ENCODE measurements at regions not wholly inside any gene's neighbourhood (a gene's known extent, or its start where the extent isn't known, plus 50 kb on each side); places are given as distances from the start of the nearest gene placed in this dataset.

- peak overlapping the region; percentile 86 for H3K27ac ChIP-seq (ENCODE audit: low read depth, low read length)
- no peaks in the 10 kb centered on the region for H4K20me1 ChIP-seq (ENCODE audit: insufficient read depth, low read length)
- H3K27me3 ChIP-seq (ENCODE audit: insufficient read depth, low read length) = no peaks in the 10 kb centered on the region
- no peak for DNase-seq (ENCODE audit: insufficient read length, low spot score, missing footprints)
- H3K36me3 ChIP-seq (ENCODE audit: insufficient read depth, low read length) = no peaks in the 10 kb centered on the region
- H3K9me3 ChIP-seq (ENCODE audit: low read depth, low read length) = no peaks in the 10 kb centered on the region
- no peak for TF ChIP-seq CTCF (IDR thresholded peaks at IDR 0.05; ENCODE audit: extremely low read depth, low read depth, low read length)
- H2AFZ ChIP-seq (ENCODE audit: low read length) = peak overlapping the region; percentile 1
- no peak overlapping the region for H3K4me2 ChIP-seq (ENCODE audit: insufficient read depth, low read length)
- no peak overlapping the region for H3K4me3 ChIP-seq (ENCODE audit: insufficient read depth, low read length)
- H3K79me2 ChIP-seq (ENCODE audit: insufficient read depth, low read length) = no peaks in the 10 kb centered on the region
- peaks cover 22% of the 10 kb centered on the region for H3K4me1 ChIP-seq (ENCODE audit: insufficient read depth, low read length)
Observed at GRCh38 chr1:222168621-222169020, 379.3 kb downstream of the HHIPL2 start.

GRCh38 chr1:222167896-222168295 is 380.0 kb downstream of the HHIPL2 start:
- H3K9me3 ChIP-seq (ENCODE audit: low read depth, low read length) = no peaks in the 10 kb centered on the region
- H3K79me2 ChIP-seq (ENCODE audit: insufficient read depth, low read length) = no peaks in the 10 kb centered on the region
- no peak overlapping the region for H2AFZ ChIP-seq (ENCODE audit: low read length)
- no peak for TF ChIP-seq CTCF (IDR thresholded peaks at IDR 0.05; ENCODE audit: extremely low read depth, low read depth, low read length)
- peak overlapping the region; percentile 86 for H3K27ac ChIP-seq (ENCODE audit: low read depth, low read length)
- no peaks in the 10 kb centered on the region for H4K20me1 ChIP-seq (ENCODE audit: insufficient read depth, low read length)
- H3K27me3 ChIP-seq (ENCODE audit: insufficient read depth, low read length) = no peaks in the 10 kb centered on the region
- H3K4me1 ChIP-seq (ENCODE audit: insufficient read depth, low read length) = peaks cover 22% of the 10 kb centered on the region
- no peak overlapping the region for H3K4me3 ChIP-seq (ENCODE audit: insufficient read depth, low read length)
- no peaks in the 10 kb centered on the region for H3K36me3 ChIP-seq (ENCODE audit: insufficient read depth, low read length)
- H3K4me2 ChIP-seq (ENCODE audit: insufficient read depth, low read length) = peak overlapping the region; percentile 41
- peak; percentile 4 for DNase-seq (ENCODE audit: insufficient read length, low spot score, missing footprints)

- TF ChIP-seq CTCF (IDR thresholded peaks at IDR 0.05; ENCODE audit: extremely low read depth, low read depth, low read length) = peak; percentile 75
- H3K4me2 ChIP-seq (ENCODE audit: insufficient read depth, low read length) = peak overlapping the region; percentile 41
- no peaks in the 10 kb centered on the region for H3K9me3 ChIP-seq (ENCODE audit: low read depth, low read length)
- no peak overlapping the region for H3K4me3 ChIP-seq (ENCODE audit: insufficient read depth, low read length)
- H3K36me3 ChIP-seq (ENCODE audit: insufficient read depth, low read length) = no peaks in the 10 kb centered on the region
- peak; percentile 58 for DNase-seq (ENCODE audit: insufficient read length, low spot score, missing footprints)
- H3K4me1 ChIP-seq (ENCODE audit: insufficient read depth, low read length) = peaks cover 22% of the 10 kb centered on the region
- H3K27ac ChIP-seq (ENCODE audit: low read depth, low read length) = peak overlapping the region; percentile 86
- no peaks in the 10 kb centered on the region for H4K20me1 ChIP-seq (ENCODE audit: insufficient read depth, low read length)
- no peaks in the 10 kb centered on the region for H3K27me3 ChIP-seq (ENCODE audit: insufficient read depth, low read length)
- peak overlapping the region; percentile 25 for H2AFZ ChIP-seq (ENCODE audit: low read length)
- H3K79me2 ChIP-seq (ENCODE audit: insufficient read depth, low read length) = no peaks in the 10 kb centered on the region
Observed at GRCh38 chr1:222167111-222167510, 380.8 kb downstream of the HHIPL2 start.

GRCh38 chr1:222165629-222166028 is 382.3 kb downstream of the HHIPL2 start:
- H3K4me2 ChIP-seq (ENCODE audit: insufficient read depth, low read length) = no peak overlapping the region
- no peaks in the 10 kb centered on the region for H3K9me3 ChIP-seq (ENCODE audit: low read depth, low read length)
- no peak for DNase-seq (ENCODE audit: insufficient read length, low spot score, missing footprints)
- peak overlapping the region; percentile 54 for H2AFZ ChIP-seq (ENCODE audit: low read length)
- no peak overlapping the region for H3K27ac ChIP-seq (ENCODE audit: low read depth, low read length)
- peaks cover 28% of the 10 kb centered on the region for H3K4me1 ChIP-seq (ENCODE audit: insufficient read depth, low read length)
- no peaks in the 10 kb centered on the region for H3K79me2 ChIP-seq (ENCODE audit: insufficient read depth, low read length)
- H3K36me3 ChIP-seq (ENCODE audit: insufficient read depth, low read length) = no peaks in the 10 kb centered on the region
- no peak for TF ChIP-seq CTCF (IDR thresholded peaks at IDR 0.05; ENCODE audit: extremely low read depth, low read depth, low read length)
- no peaks in the 10 kb centered on the region for H3K27me3 ChIP-seq (ENCODE audit: insufficient read depth, low read length)
- H4K20me1 ChIP-seq (ENCODE audit: insufficient read depth, low read length) = no peaks in the 10 kb centered on the region
- H3K4me3 ChIP-seq (ENCODE audit: insufficient read depth, low read length) = no peak overlapping the region
